HG03175 (cell line): ENCODE measurements at regions not wholly inside any gene's neighbourhood (a gene's known extent, or its start where the extent isn't known, plus 50 kb on each side); places are given as distances from the start of the nearest gene placed in this dataset.

Source experiments
- ATAC-seq: cut with Tn5 transposase; IDR thresholded peaks from one replicate; pipeline ENCODE4 v1.9.1; 2021; ENCODE audit warnings: mild to moderate bottlenecking, moderate library complexity; ENCODE audit not compliant: unreplicated experiment

GRCh38 chr7:41808541-41808940 is 105.7 kb upstream of the INHBA start:
- no peak for ATAC-seq

- ATAC-seq: no peak
Measured at GRCh38 chr7:41803569-41803968, 100.7 kb upstream of the INHBA start.

- no peak for ATAC-seq
Measured at GRCh38 chr7:41796331-41796730, 93.4 kb upstream of the INHBA start.

GRCh38 chr7:41795276-41795833 is 92.5 kb upstream of the INHBA start:
- no peak for ATAC-seq

GRCh38 chr7:41793556-41793955 is 90.7 kb upstream of the INHBA start:
- no peak for ATAC-seq

GRCh38 chr7:41792120-41792519 is 89.2 kb upstream of the INHBA start:
- ATAC-seq: no peak

- no peak for ATAC-seq
Measured at GRCh38 chr7:41788556-41788955, 85.7 kb upstream of the INHBA start.

- no peak for ATAC-seq
Measured at GRCh38 chr7:41787651-41788350, 84.9 kb upstream of the INHBA start.

GRCh38 chr7:41786944-41787343 is 84.1 kb upstream of the INHBA start:
- no peak for ATAC-seq

GRCh38 chr7:41786404-41786803 is 83.5 kb upstream of the INHBA start:
- ATAC-seq: no peak

- no peak for ATAC-seq
Measured at GRCh38 chr7:41785840-41786239, 83.0 kb upstream of the INHBA start.

- no peak for ATAC-seq
Measured at GRCh38 chr7:41785265-41785664, 82.4 kb upstream of the INHBA start.

- no peak for ATAC-seq
Measured at GRCh38 chr7:41779918-41780317, 77.0 kb upstream of the INHBA start.

- no peak for ATAC-seq
Measured at GRCh38 chr7:41777894-41778596, 75.2 kb upstream of the INHBA start.

- no peak for ATAC-seq
Measured at GRCh38 chr7:41774966-41775365, 72.1 kb upstream of the INHBA start.

GRCh38 chr7:41773756-41774155 is 70.9 kb upstream of the INHBA start:
- ATAC-seq: no peak

- no peak for ATAC-seq
Measured at GRCh38 chr7:41771717-41772116, 68.8 kb upstream of the INHBA start.

GRCh38 chr7:41769162-41769561 is 66.3 kb upstream of the INHBA start:
- no peak for ATAC-seq

GRCh38 chr7:41763626-41764025 is 60.7 kb upstream of the INHBA start:
- no peak for ATAC-seq

GRCh38 chr7:41762641-41763040 is 59.8 kb upstream of the INHBA start:
- ATAC-seq: no peak

GRCh38 chr7:41760293-41760692 is 57.4 kb upstream of the INHBA start:
- no peak for ATAC-seq

- no peak for ATAC-seq
Measured at GRCh38 chr7:41758321-41758720, 55.4 kb upstream of the INHBA start.
